ENCODE measurements at regions not wholly inside any gene's neighbourhood (a gene's known extent, or its start where the extent isn't known, plus 50 kb on each side); places are given as distances from the start of the nearest gene placed in this dataset.

GRCh38 chr20:23270382-23270911 lies 80.1 kb upstream of the NXT1 start:
- WGBS (ENCODE audit: insufficient coverage), result 91% methylated on average over 10 of the region's 11 CpGs
- DNase-seq (no peak), ATAC-seq (ENCODE audit: low read depth) (no peak)
- Mint-ChIP-seq H3K4me3 (no peak overlapping the region), H3K27me3 (no peaks in the 10 kb centered on the region), H3K4me1 (no peaks in the 10 kb centered on the region), H3K9me3 (ENCODE audit: insufficient read depth) (peaks cover 4% of the 10 kb centered on the region), H3K27ac (no peak overlapping the region)
- POLR2A ChIA-PET, result no interaction called here
- Histone ChIP-seq H4K20me1 (ENCODE audit: control insufficient read depth, insufficient read depth, low read length, poor library complexity, severe bottlenecking) (no peaks in the 10 kb centered on the region), H3K9ac (ENCODE audit: low read length) (no peak overlapping the region), H3K4me3 (ENCODE audit: control extremely low read depth in 1 of 5, extremely low read depth in 1 of 5, insufficient read depth in 1 of 5, low read depth in 2 of 5, low read length in 4 of 5) (no peak overlapping the region), H3K36me3 (replicated peaks in 1 of 2; ENCODE audit: control extremely low read depth in 1 of 2, control insufficient read depth in 1 of 2, extremely low read depth in 1 of 2, insufficient read depth in 2 of 2, low read length in 1 of 2) (no peaks in the 10 kb centered on the region), H3K27ac (ENCODE audit: low read length in 2 of 2) (no peak overlapping the region), H3K9me3 (ENCODE audit: control extremely low read depth in 1 of 3, control insufficient read depth in 2 of 3, insufficient read depth in 1 of 3, low read length in 2 of 3) (peaks cover 0 to 31% (median 6%) of the 10 kb centered on the region in 3 donors), H3K27me3 (replicated peaks in 1 of 4; ENCODE audit: control extremely low read depth in 1 of 4, control insufficient read depth in 3 of 4, insufficient read depth in 4 of 4, low read length in 3 of 4) (no peaks in the 10 kb centered on the region), H3K4me1 (ENCODE audit: control insufficient read depth in 2 of 2, insufficient read depth in 2 of 2, low read length in 2 of 2) (no peaks in the 10 kb centered on the region), H2AFZ (ENCODE audit: insufficient read depth, low read depth, low read length, poor library complexity, severe bottlenecking) (no peak overlapping the region), H3K4me2 (replicated peaks; ENCODE audit: low read depth, low read length, poor library complexity, severe bottlenecking) (no peak overlapping the region), H3K79me2 (ENCODE audit: control insufficient read depth, insufficient read depth, low read length) (no peaks in the 10 kb centered on the region)
- intact Hi-C loops (cut with micrococcal nuclease), result no loop called here
- CTCF ChIA-PET, result no interaction called here
- no peak for TF ChIP-seq EZH2 (IDR thresholded peaks at IDR 0.05; ENCODE audit: borderline replicate concordance, insufficient read depth, low read depth, low read length, poor library complexity, severe bottlenecking)

- H3K27me3 ChIP-seq (replicated peaks in 1 of 4; ENCODE audit: control extremely low read depth in 1 of 4, control insufficient read depth in 3 of 4, insufficient read depth in 4 of 4, low read length in 3 of 4), result no peaks in the 10 kb centered on the region
- no peaks in the 10 kb centered on the region for H3K4me1 ChIP-seq (ENCODE audit: control insufficient read depth in 2 of 2, insufficient read depth in 2 of 2, low read length in 2 of 2)
- DNase-seq (no peak), ATAC-seq (ENCODE audit: low read depth) (no peak)
- H3K9ac ChIP-seq (ENCODE audit: low read length), result no peak overlapping the region
- ChIA-PET POLR2A (no interaction called here), CTCF (no interaction called here)
- Mint-ChIP-seq H3K27me3 (no peaks in the 10 kb centered on the region), H3K4me1 (no peaks in the 10 kb centered on the region), H3K27ac (no peak overlapping the region), H3K4me3 (no peak overlapping the region), H3K9me3 (ENCODE audit: insufficient read depth) (peaks cover 4% of the 10 kb centered on the region)
- no peak overlapping the region for H3K27ac ChIP-seq (ENCODE audit: low read length in 2 of 2)
- no peak overlapping the region for H3K4me3 ChIP-seq (ENCODE audit: control extremely low read depth in 1 of 5, extremely low read depth in 1 of 5, insufficient read depth in 1 of 5, low read depth in 2 of 5, low read length in 4 of 5)
- peaks cover 0 to 31% (median 6%) of the 10 kb centered on the region in 3 donors for H3K9me3 ChIP-seq (ENCODE audit: control extremely low read depth in 1 of 3, control insufficient read depth in 2 of 3, insufficient read depth in 1 of 3, low read length in 2 of 3)
- no peak overlapping the region for H3K4me2 ChIP-seq (replicated peaks; ENCODE audit: low read depth, low read length, poor library complexity, severe bottlenecking)
- H2AFZ ChIP-seq (ENCODE audit: insufficient read depth, low read depth, low read length, poor library complexity, severe bottlenecking), result no peak overlapping the region
- intact Hi-C loops (cut with micrococcal nuclease), result no loop called here
- H3K79me2 ChIP-seq (ENCODE audit: control insufficient read depth, insufficient read depth, low read length), result no peaks in the 10 kb centered on the region
- TF ChIP-seq, protein P1, sequence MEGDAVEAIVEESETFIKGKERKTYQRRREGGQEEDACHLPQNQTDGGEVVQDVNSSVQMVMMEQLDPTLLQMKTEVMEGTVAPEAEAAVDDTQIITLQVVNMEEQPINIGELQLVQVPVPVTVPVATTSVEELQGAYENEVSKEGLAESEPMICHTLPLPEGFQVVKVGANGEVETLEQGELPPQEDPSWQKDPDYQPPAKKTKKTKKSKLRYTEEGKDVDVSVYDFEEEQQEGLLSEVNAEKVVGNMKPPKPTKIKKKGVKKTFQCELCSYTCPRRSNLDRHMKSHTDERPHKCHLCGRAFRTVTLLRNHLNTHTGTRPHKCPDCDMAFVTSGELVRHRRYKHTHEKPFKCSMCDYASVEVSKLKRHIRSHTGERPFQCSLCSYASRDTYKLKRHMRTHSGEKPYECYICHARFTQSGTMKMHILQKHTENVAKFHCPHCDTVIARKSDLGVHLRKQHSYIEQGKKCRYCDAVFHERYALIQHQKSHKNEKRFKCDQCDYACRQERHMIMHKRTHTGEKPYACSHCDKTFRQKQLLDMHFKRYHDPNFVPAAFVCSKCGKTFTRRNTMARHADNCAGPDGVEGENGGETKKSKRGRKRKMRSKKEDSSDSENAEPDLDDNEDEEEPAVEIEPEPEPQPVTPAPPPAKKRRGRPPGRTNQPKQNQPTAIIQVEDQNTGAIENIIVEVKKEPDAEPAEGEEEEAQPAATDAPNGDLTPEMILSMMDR (IDR thresholded peaks at IDR 0.05), result no peak
- TF ChIP-seq EZH2 (IDR thresholded peaks at IDR 0.05; ENCODE audit: borderline replicate concordance, insufficient read depth, low read depth, low read length, poor library complexity, severe bottlenecking), result no peak
- WGBS (ENCODE audit: insufficient coverage), result 90% methylated on average over 5 of the region's 5 CpGs
- H4K20me1 ChIP-seq (ENCODE audit: control insufficient read depth, insufficient read depth, low read length, poor library complexity, severe bottlenecking), result no peaks in the 10 kb centered on the region
- no peaks in the 10 kb centered on the region for H3K36me3 ChIP-seq (replicated peaks in 1 of 2; ENCODE audit: control extremely low read depth in 1 of 2, control insufficient read depth in 1 of 2, extremely low read depth in 1 of 2, insufficient read depth in 2 of 2, low read length in 1 of 2)
Measured at GRCh38 chr20:23269954-23270353, 80.6 kb upstream of the NXT1 start.
